ENCODE measurements at regions not wholly inside any gene's neighbourhood (a gene's known extent, or its start where the extent isn't known, plus 50 kb on each side); places are given as distances from the start of the nearest gene placed in this dataset.

- no peak for DNase-seq
Measured at GRCh38 chr12:95412482-95413311, 61.3 kb upstream of the METAP2 start.

GRCh38 chr12:95413576-95413975, 60.4 kb upstream of the METAP2 start:
- DNase-seq = no peak

GRCh38 chr12:95415451-95415850, 58.5 kb upstream of the METAP2 start:
- DNase-seq = no peak

- no peak for DNase-seq
Measured at GRCh38 chr12:95416111-95416636, 57.8 kb upstream of the METAP2 start.

GRCh38 chr12:95417372-95417771, 56.6 kb upstream of the METAP2 start:
- peak in 2 of 4 experiments; percentile 24 to 25 for DNase-seq

GRCh38 chr12:95418142-95418541, 55.8 kb upstream of the METAP2 start:
- no peak for DNase-seq

Measured in suppressor macrophage (primary cell).